ENCODE measurements at regions not wholly inside any gene's neighbourhood (a gene's known extent, or its start where the extent isn't known, plus 50 kb on each side); places are given as distances from the start of the nearest gene placed in this dataset.
A peak's percentile ranks its signal among the peaks of the same experiment; 100 is the strongest.

DNA sequence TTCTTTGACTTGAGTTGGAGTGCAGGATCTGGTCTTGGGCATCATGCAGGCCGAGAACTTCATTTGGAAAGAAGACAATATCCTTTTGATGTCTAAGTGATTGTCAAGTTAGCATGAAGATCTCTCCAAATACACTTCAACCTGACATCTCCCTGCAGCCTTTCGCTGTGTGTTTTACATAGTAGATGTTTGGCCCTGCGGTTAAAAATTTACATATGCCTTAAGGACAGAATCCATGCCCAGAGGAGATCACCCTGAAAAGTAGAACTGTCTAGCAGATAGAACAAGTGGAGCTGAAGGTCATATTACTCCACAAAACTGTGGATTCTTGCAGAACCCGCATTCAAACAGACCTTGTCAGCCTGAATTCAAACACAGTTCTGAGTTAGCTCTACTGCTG lies 409.9 kb downstream of the LPIN1 start:
- DNase-seq (ENCODE audit: low read depth in 3 of 3, low spot score in 2 of 3), result no peak

DNA sequence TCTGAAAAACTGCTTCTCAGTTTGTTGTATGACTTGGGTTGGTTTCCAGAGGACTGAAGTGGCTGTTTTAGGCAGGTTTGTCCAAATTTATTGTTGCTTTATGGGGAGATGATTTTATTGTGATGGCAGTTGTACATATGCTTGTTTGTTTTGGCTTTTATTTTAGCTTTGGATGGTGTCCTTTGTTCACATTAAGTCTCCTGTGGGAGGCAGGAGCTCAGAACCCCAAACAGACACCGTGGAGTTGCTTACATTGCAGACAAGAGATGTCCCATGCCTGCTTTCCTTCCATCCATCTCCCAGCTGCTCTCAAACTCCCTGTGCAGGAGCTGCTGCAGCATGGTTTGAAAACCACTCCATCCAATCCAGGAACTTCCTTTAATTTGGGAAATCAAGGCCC lies 414.7 kb downstream of the LPIN1 start:
- DNase-seq (ENCODE audit: low read depth in 3 of 3, low spot score in 2 of 3), result no peak

DNA sequence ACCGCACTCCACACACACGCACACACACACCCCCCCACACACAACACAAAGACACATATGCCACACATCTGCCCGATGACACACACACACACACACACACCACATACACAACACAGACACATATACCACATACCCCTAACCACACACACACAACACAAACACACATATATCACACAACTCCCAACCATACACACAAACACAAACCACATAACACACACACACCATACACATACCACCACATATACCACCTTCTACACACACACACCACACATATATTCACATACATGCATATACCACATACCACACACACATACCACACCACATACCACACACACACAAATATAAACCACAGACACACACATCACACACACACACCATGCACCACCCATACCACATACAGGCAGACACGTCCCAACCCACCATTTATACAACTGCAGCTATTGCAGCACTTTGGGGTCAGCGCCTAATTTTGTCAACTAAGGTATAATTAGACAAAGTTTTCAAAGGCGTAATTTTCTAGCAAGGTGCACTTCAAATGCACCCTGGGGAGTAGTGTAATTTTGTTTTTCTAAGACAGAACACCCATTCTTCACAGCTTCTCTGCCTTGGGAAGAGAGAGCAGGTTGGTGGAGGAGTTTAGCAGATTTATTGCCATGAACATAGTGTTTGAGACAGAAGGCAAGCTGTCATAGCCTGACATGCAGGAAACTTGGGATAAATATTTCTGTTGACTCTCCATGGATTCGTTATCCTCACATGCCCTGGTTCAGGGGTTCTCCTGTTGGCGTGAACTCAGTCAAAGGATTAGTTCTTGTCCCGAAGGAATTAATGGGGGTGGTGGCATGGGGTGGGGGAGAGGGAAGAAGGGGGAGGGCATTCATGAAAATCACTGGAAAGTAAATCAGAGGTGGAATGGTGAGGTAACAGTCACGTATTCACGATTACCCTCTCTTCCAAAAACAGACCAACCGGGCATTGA lies 416.1 kb downstream of the LPIN1 start:
- DNase-seq (ENCODE audit: low read depth in 3 of 3, low spot score in 2 of 3), result no peak

DNA sequence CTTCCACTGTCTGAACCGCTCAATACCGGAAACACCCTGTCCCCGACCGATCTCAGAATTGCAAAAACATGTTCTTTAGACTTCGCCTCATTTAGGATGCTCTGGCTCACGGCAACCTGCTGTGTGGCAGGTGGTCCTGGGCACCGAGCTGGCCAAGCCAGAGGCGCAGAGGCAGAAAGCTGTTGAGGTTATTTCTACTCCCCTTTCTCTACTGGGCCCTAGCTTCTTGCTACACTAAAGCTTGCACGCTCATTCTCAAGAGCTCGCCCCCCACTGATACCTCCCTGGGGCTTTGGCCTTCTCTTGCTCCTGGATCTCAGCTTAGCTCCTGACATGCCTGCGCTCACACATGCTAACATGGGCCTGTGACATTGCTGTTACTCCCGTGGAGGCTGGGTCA lies 417.4 kb downstream of the LPIN1 start:
- DNase-seq (ENCODE audit: low read depth in 3 of 3, low spot score in 2 of 3), result no peak

DNA sequence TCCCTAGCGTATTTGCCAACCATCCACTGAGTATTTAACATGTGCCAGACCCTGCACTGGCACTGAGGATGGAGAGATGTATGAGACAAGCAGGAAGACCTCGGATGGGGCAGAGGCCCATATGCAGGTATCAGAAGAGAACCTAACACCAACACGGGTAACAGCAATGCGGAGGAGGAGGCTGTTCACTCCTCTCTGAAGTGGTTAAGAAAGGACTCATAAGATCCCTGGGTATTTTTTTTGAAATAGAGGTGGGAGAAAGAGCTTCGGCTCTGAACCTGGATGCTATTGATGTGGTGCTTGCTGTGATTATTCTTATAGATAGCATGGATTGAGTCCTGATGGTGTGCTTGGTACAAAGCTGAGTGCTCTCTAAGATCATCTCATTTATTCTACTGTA lies 418.3 kb downstream of the LPIN1 start:
- no peak for DNase-seq (ENCODE audit: low read depth in 3 of 3, low spot score in 2 of 3)

DNA sequence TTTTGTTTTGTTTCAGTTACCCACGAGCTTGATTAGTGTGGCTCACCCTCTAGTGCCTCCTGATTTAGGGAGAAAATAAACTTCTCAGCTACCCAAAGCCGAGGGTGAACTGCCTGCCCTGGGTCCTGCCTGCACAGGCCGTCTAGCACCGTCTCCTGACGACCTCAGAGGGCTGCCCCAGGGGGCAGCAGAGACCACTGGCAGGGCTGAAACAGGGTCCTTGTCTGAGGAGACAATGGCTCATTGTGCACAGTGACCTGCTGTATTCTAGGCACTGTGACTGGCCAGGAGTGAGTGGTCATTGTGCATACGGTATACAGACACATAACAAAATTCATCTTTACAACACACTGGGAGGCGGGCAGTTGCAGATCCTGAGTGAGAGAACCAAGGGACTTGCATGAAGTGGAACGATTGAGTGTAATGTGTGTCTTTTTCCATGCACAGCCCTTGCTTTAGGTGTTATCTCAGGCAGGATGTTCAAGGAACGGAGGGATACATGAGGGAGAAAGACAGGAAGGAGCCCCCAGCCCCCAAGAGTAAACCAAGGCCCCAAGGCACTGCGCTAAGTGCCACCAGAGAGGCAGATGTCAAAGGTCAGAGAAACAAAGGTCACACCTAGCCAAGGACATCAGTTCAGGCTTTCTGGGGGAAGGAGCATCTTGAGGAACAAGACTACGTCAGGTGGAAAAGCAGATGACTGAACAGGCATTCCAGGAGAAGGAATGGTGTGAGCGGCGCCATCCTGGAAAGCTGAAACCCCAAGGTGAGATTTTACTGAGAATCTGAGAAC lies 421.3 kb downstream of the LPIN1 start:
- no peak for DNase-seq (ENCODE audit: low read depth in 3 of 3, low spot score in 2 of 3)

DNA sequence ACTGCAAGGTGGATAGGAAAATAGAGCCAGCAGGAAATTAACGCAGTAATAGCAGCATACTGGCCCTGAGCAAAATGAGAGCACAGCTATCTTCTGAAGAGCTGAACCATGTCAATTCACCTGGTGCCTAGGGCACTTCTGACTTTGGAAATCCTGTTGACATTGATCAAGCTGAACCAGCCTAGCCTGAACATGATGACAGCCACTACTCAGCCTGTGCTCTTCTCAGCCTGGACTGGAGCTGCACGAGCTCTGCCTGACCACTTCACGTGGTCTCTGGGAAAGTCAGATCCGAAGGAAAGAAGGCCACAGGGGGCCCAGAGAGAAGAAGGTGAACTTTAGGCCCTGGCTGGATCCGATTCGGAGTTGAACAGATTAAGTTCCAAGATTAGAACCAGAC lies 421.9 kb downstream of the LPIN1 start:
- no peak for DNase-seq (ENCODE audit: low read depth in 3 of 3, low spot score in 2 of 3)

DNA sequence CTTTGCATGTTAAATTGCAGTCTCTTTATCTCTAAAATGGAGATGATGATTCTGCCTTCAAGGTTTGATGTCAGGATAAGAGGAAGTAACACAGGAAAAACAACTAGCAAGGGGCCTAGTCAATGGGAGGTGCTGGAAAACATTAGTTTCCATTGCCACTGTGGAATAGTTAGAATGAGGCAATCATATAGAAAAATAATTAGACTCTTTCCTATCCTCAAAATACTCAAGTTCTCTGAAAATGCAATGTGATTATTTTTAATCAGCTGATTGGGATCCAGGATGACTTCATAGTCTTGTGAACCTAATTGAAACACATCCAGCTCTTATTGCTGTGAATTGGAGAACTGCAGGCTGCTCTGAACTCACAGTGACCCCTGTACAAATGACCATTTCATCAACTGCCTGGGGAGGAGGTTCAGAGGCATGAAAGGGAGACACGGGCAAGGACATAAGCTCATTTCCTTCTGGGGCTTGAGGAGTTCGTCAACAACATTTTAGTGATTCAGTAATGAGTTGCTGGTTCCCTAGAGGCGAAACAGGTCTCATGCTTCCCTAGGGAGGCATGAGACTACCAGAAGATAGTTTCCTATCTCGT lies 422.5 kb downstream of the LPIN1 start:
- no peak for DNase-seq (ENCODE audit: low read depth in 3 of 3, low spot score in 2 of 3)

DNA sequence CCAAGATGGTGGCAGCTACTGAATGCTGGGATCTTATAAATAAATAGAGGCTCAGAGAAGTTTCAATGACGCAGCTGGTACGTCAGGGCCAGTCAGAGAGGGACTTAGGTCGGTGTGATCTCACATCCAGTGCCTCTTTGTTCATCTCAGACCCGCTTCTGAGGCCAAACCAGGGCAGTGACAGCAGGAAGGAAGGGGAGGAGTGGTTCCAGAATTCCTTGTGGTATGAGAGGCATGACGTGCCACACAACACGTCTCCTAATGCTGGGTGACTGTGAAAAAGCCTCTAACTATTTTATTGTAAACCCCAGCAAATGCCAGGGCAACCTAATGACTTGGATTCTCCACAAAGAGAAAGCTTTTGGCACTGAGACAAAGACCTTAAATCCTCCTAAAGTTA lies 423.3 kb downstream of the LPIN1 start:
- DNase-seq (ENCODE audit: low read depth in 3 of 3, low spot score in 2 of 3), result peak in 1 of 3 donors; percentile 63

DNA sequence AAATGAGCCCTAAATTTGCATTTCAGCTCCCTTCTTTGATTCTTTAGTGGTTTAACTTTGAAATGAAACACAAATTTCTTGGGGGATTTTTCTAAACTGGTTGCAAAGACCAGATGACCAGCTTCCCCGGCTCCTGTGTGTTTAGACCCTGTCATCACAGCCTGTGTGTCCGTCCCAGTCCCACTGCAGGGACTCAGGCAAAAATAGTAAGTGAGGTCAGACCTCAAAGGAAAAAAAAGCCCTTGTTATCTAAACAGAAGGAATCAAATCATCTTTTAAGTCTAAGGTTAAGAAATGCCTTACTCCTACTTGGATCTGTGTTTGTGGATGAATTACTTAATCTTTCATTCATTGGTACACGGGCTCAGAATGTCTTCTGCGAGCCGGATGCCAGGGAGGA lies 423.7 kb downstream of the LPIN1 start:
- DNase-seq (ENCODE audit: low read depth in 3 of 3, low spot score in 2 of 3), result no peak

DNA sequence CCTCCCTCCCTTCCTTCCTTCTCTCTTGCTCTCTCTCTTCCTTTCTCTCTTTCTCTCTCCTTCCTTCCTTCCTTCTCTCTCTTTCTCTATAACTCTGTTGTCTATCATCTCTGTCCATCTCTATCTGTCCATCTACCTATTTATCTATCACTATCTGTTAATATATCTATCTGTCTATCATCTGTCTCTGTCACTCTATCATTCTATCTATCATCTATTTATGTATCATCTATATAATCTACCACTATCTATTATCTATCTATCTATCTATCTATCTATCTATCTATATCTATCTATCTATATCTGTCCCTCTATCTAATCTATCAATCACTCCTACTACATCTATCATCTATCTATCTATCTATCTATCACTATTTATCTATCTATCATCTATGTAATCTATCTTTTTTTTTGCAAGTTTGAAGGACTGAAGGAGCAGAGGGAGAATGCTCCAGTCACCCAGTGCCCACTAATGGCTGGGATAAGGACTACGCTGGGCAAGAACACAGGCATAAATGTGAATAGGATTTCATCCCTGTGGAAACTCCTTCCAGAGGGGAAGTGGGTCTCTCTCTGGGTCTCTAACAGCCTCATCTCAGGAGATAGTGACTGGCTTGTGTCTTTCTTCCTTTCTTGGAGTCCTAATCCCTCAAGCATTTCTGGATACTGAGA lies 427.0 kb downstream of the LPIN1 start:
- no peak for DNase-seq (ENCODE audit: low read depth in 3 of 3, low spot score in 2 of 3)

DNA sequence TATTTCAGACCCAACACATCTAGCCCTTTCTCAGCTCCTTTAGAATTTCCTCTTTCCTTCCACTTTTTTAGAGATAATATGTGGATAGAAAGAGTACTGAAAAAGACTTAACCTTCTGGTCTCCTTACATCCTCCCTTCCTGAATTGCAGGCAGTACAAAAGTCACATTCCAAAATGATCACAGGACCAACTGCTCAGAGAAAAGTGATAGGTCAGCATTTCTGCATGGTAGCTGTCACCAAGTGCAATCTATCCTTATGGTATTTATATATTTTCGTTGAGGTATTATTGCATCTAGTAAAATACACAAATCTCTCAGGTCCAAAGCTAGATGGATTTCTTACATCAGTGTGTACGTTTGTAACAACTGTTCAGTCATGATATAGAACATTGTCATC lies 427.5 kb downstream of the LPIN1 start:
- no peak for DNase-seq (ENCODE audit: low read depth in 3 of 3, low spot score in 2 of 3)

DNA sequence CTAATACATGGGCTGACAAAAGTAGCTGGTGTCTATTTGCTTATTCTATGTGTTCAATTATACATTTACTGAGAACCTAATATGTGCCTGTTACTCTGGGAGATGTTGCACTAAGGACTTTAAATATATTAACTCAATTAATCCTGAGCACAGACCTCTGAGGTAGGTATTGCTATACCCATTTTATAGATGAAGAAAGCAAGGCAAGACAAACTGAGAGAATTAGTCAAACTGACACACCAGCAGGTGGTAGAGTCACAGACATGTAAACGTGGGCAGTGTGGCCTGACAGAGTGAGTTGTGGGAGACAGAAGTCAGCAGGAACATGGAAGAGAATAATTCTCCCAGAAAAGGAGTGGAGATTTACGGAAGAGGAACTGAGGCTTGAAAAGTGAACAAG lies 428.9 kb downstream of the LPIN1 start:
- DNase-seq (ENCODE audit: low read depth in 3 of 3, low spot score in 2 of 3), result no peak

DNA sequence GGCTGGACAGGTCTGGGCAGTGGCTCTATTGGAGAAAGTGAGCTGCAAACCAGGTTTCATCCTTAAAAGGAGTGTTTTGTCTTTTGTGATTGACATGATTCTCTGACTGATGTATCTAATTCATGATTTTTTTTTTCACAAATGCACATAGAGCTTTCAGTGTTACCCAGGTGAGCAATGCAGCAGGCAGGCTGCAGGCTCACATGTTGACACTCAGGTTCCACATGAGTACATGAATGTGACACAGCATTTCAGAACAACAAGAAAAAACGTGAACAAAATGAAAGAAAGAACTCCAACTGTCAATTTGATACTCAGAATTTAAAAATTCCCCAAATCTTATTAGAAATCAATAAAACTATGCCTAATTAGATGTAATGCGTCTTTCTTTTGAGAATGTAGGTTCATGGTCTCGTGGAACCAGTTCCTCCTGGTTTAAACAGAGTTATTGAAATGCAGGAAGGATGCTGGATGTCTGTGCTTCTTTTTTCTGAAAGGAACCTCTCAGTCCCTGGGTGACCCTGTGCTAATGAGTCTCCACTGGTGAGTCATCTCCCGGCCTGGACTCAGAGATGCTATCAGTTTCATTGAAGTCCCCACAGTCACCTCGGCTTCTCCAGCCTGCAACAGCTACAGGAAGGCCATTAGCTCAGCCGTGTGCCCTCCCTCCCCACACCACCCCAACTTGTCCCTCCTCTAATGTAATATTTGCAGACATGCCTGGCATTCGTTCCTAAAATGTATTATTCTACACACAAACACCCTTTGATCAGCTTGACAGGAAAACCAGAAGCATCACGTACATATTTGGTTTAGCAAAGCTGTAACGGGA lies 430.4 kb downstream of the LPIN1 start:
- DNase-seq (ENCODE audit: low read depth in 3 of 3, low spot score in 2 of 3), result peak in 1 of 3 donors; percentile 29

DNA sequence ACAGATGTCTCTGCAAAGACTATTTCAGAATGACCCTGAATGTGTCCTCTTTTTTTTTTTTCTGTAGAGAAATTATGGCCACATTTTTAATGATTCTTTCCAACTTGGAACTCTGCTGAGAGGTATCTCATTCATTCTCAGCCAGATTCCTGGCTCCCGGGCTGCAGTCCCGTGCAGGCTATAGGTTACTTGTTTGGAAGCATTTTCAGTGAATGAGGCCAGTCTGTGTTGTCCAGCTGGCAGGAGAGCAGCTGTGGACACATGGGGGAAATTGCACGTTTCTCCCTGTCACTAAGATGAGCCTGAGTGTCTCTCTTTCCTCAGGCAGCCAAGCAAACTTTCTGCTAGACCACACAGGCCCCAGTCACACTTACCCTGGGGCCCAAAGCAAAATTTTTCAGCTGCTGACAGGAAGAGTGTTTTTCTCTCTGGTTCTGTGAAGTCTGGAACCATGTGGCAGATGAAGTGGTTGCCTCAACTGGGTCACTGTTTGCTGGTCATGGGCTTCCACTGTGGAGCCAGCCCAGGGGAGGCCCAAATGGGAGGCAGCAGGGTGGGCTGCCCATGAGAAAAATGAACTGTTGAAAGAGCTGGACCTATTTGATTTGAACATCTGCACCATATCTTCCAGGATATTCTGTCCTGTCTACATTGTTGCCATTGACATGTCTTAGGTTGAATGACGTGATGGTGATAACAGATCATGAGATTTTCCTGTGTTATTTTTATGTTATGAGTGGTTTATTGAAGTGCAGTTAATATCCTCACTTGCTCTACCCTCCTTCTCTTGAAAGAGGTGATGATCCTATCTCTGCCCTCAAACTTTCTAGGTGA lies 431.2 kb downstream of the LPIN1 start:
- DNase-seq (ENCODE audit: low read depth in 3 of 3, low spot score in 2 of 3), result no peak

DNA sequence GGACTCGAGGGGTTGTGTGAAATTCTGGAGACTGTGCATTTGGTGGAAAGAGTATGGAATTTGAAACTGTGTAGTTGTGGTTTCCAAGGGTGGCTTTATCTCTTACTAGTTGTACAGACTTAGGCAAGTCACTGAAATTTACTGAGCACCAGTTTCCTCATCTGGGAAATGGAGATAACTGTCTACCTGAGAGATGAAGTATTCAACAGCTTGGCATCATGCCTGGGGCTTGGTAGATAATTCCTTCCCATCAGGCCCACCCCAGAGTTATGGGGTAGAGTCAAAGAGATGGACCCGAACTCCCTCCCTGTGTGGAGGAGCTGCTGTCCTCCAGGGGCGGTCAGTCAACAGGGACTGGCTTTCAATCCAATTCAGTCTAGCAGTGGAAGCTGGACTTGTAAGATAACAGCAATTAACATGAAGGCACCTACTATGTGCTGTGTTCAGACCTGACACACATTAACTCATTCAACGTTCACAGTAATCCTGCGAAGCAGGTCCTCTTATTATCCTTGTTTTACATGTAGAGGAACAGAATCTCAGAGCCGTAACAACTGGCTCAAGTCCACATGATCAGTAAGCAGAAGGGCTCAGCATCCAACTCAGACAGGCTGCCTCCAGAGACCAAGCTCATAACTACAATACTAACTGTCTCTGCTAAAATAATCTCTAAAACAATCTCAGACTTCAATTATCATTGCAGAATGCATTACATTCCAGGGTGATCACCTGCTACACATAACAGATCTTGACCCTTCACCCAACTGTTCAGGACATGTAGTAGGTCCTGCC lies 432.1 kb downstream of the LPIN1 start:
- no peak for DNase-seq (ENCODE audit: low read depth in 3 of 3, low spot score in 2 of 3)

DNA sequence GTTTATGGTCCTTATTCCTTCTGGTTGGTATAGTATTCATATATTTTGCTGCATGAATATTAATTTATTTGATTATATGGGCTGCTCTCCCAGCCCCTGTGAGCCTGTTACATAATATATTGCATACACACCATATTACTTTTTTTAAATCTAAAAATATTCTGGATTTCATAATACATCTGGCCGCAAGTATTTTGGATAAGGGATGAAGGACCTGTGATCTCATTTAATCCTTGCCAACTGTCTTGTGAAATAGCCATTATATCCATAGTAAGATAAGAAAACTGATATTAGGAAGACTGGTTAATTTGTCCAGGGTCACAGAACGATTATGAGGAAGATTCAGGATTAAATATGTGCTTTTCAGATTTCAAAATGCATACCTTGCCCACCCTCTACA lies 433.6 kb downstream of the LPIN1 start:
- DNase-seq (ENCODE audit: low read depth in 3 of 3, low spot score in 2 of 3), result no peak

DNA sequence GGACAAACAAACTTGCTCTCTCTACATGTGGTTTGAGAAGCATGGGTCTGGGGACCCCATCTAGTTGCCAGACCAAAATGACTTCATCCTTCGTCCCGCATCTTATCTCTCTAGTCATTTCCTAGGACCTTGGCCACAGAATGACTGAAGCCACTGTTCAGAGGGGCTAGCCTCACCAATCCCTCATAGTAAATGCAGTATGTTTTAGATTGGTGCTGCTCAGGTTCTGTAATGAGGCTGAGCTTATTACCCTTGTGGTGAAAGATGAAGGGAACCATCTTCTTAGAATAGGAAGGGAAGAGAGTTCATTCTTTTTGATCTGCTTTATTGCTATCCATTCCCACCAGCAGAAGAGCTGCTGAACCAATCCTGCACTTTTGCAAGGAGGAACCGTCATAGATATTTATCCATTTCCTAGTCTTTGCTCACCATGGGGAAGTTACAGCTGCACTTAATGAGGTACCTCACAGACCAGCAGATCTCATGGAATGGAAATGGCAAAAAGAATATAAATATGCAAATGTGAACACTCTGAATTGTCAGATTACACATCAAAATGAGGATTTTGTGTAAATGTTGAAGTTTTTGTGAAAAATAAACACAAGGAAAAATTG lies 436.7 kb downstream of the LPIN1 start:
- DNase-seq (ENCODE audit: low read depth in 3 of 3, low spot score in 2 of 3), result no peak

All from right renal cortex interstitium (tissue), 3 donors.